ENCODE measurements at regions not wholly inside any gene's neighbourhood (a gene's known extent, or its start where the extent isn't known, plus 50 kb on each side); places are given as distances from the start of the nearest gene placed in this dataset.

DNA sequence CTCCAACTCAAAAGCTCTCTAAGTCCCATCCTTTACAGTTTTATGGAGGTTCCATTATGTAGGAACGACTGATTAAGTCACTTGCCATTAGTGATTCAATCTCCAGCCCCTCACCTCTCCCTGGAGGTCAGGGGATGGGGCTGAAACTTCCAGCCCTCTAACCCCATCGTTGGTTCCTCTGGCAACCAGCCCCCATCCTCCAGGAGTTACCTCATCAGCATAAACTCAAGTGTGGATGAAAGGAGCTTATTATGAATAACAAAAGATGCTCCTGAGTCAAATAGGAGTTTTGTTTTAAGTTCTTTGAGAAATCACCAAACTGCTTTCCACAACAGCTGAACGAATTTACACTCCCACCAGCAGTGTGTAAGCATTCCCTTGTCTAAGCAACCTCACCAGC, 494.3 kb upstream of the AUTS2 start (continued):
- no peak for TF ChIP-seq ZNF462 (CRISPR knock-in tag; IDR thresholded peaks at IDR 0.05)
- TF ChIP-seq POLR2AphosphoS5 (IDR thresholded peaks at IDR 0.05; ENCODE audit: low read depth), result no peak

GRCh38 chr7:69105092-69105491, 493.2 kb upstream of the AUTS2 start:
- no peaks in the 10 kb centered on the region for H3K79me2 ChIP-seq (replicated peaks; ENCODE audit: insufficient read depth)
- no peak overlapping the region for H3K27ac Mint-ChIP-seq
- H3K9me2 ChIP-seq (ENCODE audit: insufficient read depth), result no peaks in the 10 kb centered on the region
- H3K4me1 ChIP-seq (ENCODE audit: insufficient read depth), result peaks cover 13% of the 10 kb centered on the region
- H3K4me3 Mint-ChIP-seq, result no peak overlapping the region
- H3K4me3 ChIP-seq, result no peak overlapping the region
- H3K4me1 Mint-ChIP-seq, result no peaks in the 10 kb centered on the region
- no peaks in the 10 kb centered on the region for H4K20me1 ChIP-seq (replicated peaks; ENCODE audit: insufficient read depth)
- no peaks in the 10 kb centered on the region for H3K27me3 ChIP-seq (ENCODE audit: insufficient read depth)
- H3K9me3 Mint-ChIP-seq, result peaks cover 98% of the 10 kb centered on the region
- no peak overlapping the region for H2AFZ ChIP-seq
- H3F3A ChIP-seq (replicated peaks; ENCODE audit: low read depth), result no peaks in the 10 kb centered on the region
- H3K36me3 Mint-ChIP-seq (ENCODE audit: low read depth), result peaks cover 42% of the 10 kb centered on the region
- ATAC-seq (no peak), DNase-seq (ENCODE audit: low spot score) (peak; percentile 32)
- no peak for TF ChIP-seq JUNB (IDR thresholded peaks at IDR 0.05; ENCODE audit: unreplicated experiment)
- H3K4me2 ChIP-seq, result 0 out of 2 replicates have a peak overlapping the region, but pooled peaks have one; percentile 25
- H3K27ac ChIP-seq (ENCODE audit: low read depth), result no peak overlapping the region
- no peaks in the 10 kb centered on the region; the same call in 1 of the 2 replicates for H3K36me3 ChIP-seq (ENCODE audit: insufficient read depth)
- no peaks in the 10 kb centered on the region for H3K27me3 Mint-ChIP-seq (ENCODE audit: insufficient read depth, low read depth, poor library complexity)

DNA sequence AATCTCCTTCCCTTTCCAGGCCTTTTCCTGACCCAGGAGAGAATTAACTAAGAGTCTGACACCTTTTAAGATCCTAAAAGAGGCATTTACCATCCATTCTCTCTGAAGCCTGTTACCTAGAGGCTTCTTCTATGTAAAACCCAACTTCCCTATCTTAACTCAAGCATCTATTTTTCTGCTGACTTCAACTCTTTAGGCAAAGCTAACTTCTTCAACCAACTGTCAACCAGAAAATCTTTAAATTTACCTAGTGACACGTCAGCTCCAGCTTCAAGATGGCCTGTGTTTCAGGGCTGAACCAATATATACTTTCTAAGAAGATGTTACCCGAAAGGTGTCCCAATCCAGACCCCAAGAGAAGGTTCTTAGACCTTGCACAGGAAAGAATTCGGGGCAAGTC, 492.3 kb upstream of the AUTS2 start:
- peaks cover 41% of the 10 kb centered on the region for H3K36me3 Mint-ChIP-seq (ENCODE audit: low read depth)
- TF ChIP-seq, protein P1, sequence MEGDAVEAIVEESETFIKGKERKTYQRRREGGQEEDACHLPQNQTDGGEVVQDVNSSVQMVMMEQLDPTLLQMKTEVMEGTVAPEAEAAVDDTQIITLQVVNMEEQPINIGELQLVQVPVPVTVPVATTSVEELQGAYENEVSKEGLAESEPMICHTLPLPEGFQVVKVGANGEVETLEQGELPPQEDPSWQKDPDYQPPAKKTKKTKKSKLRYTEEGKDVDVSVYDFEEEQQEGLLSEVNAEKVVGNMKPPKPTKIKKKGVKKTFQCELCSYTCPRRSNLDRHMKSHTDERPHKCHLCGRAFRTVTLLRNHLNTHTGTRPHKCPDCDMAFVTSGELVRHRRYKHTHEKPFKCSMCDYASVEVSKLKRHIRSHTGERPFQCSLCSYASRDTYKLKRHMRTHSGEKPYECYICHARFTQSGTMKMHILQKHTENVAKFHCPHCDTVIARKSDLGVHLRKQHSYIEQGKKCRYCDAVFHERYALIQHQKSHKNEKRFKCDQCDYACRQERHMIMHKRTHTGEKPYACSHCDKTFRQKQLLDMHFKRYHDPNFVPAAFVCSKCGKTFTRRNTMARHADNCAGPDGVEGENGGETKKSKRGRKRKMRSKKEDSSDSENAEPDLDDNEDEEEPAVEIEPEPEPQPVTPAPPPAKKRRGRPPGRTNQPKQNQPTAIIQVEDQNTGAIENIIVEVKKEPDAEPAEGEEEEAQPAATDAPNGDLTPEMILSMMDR (conservative IDR thresholded peaks at IDR 0.05; ENCODE audit: low read depth in 2 of 2), result no peak
- TF ChIP-seq ETS1 (IDR thresholded peaks at IDR 0.05), result no peak
- no peak for TF ChIP-seq ZNF331 (CRISPR knock-in tag; IDR thresholded peaks at IDR 0.05; ENCODE audit: low read depth)
- TF ChIP-seq NANOG (IDR thresholded peaks at IDR 0.05; ENCODE audit: borderline replicate concordance), result no peak
- TF ChIP-seq EZH2 (IDR thresholded peaks at IDR 0.05; ENCODE audit: low read depth, unreplicated experiment), result no peak
- TF ChIP-seq STAT1 (IDR thresholded peaks at IDR 0.05; ENCODE audit: unreplicated experiment), result no peak
- TF ChIP-seq EZH2phosphoT487 (IDR thresholded peaks at IDR 0.05; ENCODE audit: unreplicated experiment), result no peak

More for the DNA sequence above, 492.3 kb upstream of the AUTS2 start:
- Histone ChIP-seq H4K20me1 (replicated peaks; ENCODE audit: insufficient read depth) (no peaks in the 10 kb centered on the region), H3K4me1 (ENCODE audit: insufficient read depth) (peaks cover 13% of the 10 kb centered on the region), H3K27me3 (ENCODE audit: insufficient read depth) (no peaks in the 10 kb centered on the region), H3K79me2 (replicated peaks; ENCODE audit: insufficient read depth) (no peaks in the 10 kb centered on the region), H3K4me2 (no peak overlapping the region), H3F3A (replicated peaks; ENCODE audit: low read depth) (no peaks in the 10 kb centered on the region), H3K27ac (ENCODE audit: low read depth) (no peak overlapping the region), H2AFZ (no peak overlapping the region), H3K4me3 (no peak overlapping the region), H3K36me3 (ENCODE audit: insufficient read depth) (no peaks in the 10 kb centered on the region; the same call in 1 of the 2 replicates), H3K9me2 (ENCODE audit: insufficient read depth) (no peaks in the 10 kb centered on the region)
- Mint-ChIP-seq H3K27ac (no peak overlapping the region), H3K9me3 (peaks cover 98% of the 10 kb centered on the region), H3K4me3 (no peak overlapping the region), H3K4me1 (no peaks in the 10 kb centered on the region), H3K27me3 (ENCODE audit: insufficient read depth, low read depth, poor library complexity) (peaks cover 2% of the 10 kb centered on the region)
- ATAC-seq, result no peak
- no peak for DNase-seq (ENCODE audit: low spot score)
